Ectodermal cell (in vitro differentiated cells): ENCODE measurements at regions not wholly inside any gene's neighbourhood (a gene's known extent, or its start where the extent isn't known, plus 50 kb on each side); places are given as distances from the start of the nearest gene placed in this dataset.

Experiments used
- H3K27ac ChIP-seq: 2 replicates; pipeline ENCODE4 v1.7.0; 2013; ENCODE audit warnings: mild to moderate bottlenecking, low read depth, low read length; ENCODE audit not compliant: insufficient read depth, poor library complexity, severe bottlenecking
- H3K27me3 ChIP-seq: 2 replicates; pipeline ENCODE4 v1.7.0; 2013; ENCODE audit warnings: mild to moderate bottlenecking, low read length; ENCODE audit not compliant: insufficient read depth, control insufficient read depth, poor library complexity, severe bottlenecking
- H3K36me3 ChIP-seq: one replicate; pipeline ENCODE4 v1.7.0; 2013; ENCODE audit warnings: low read length; ENCODE audit not compliant: control insufficient read depth, insufficient read depth
- H3K4me1 ChIP-seq: one replicate; pipeline ENCODE4 v1.7.0; 2013; ENCODE audit warnings: low read length; ENCODE audit not compliant: control insufficient read depth, insufficient read depth
- H3K4me3 ChIP-seq: 2 replicates; pipeline ENCODE4 v1.7.0; 2013; ENCODE audit warnings: low read depth, low read length, control low read depth; ENCODE audit not compliant: insufficient read depth
- H3K9me3 ChIP-seq: 2 replicates; pipeline ENCODE4 v1.7.0; 2013; ENCODE audit warnings: mild to moderate bottlenecking, low read length, moderate library complexity; ENCODE audit not compliant: control insufficient read depth
- WGBS, 2 experiments: methylation state at CpG; one replicate each; pipeline ENCODE4 v1.1.7; 2013; ENCODE audit warnings: missing lambda C conversion rate in 2 of 2; 5-methylcytosine and 5-hydroxymethylcytosine counted together

- no peaks in the 10 kb centered on the region for H3K27me3 ChIP-seq
- H3K4me3 ChIP-seq: no peak overlapping the region
- no peak overlapping the region for H3K27ac ChIP-seq
- H3K4me1 ChIP-seq: no peaks in the 10 kb centered on the region
- H3K9me3 ChIP-seq: no peaks in the 10 kb centered on the region
- no peaks in the 10 kb centered on the region for H3K36me3 ChIP-seq
- WGBS, 2 experiments: 90 to 95% methylated on average over 6 of the region's 6 CpGs
These were observed 89.8 kb upstream of the PCBD1 start for GRCh38 chr10:70978181-70978580.

GRCh38 chr10:70978816-70979480 is 90.6 kb upstream of the PCBD1 start:
- H3K36me3 ChIP-seq: no peaks in the 10 kb centered on the region
- H3K9me3 ChIP-seq: no peaks in the 10 kb centered on the region
- no peaks in the 10 kb centered on the region for H3K4me1 ChIP-seq
- WGBS, 2 experiments: 93% methylated on average over 8 of the region's 8 CpGs
- H3K27ac ChIP-seq: no peak overlapping the region
- no peaks in the 10 kb centered on the region for H3K27me3 ChIP-seq
- no peak overlapping the region for H3K4me3 ChIP-seq

GRCh38 chr10:70980687-70981086 is 92.3 kb upstream of the PCBD1 start:
- Histone ChIP-seq H3K4me1 (no peaks in the 10 kb centered on the region), H3K27me3 (no peaks in the 10 kb centered on the region), H3K36me3 (no peaks in the 10 kb centered on the region), H3K27ac (no peak overlapping the region), H3K9me3 (no peaks in the 10 kb centered on the region), H3K4me3 (no peak overlapping the region)
- 95 to 97% methylated on average over 2 of the region's 2 CpGs for WGBS, 2 experiments

GRCh38 chr10:70981171-70981836 is 92.9 kb upstream of the PCBD1 start:
- no peaks in the 10 kb centered on the region for H3K4me1 ChIP-seq
- no peaks in the 10 kb centered on the region for H3K27me3 ChIP-seq
- H3K27ac ChIP-seq: no peak overlapping the region
- no peaks in the 10 kb centered on the region for H3K36me3 ChIP-seq
- H3K4me3 ChIP-seq: no peak overlapping the region
- WGBS, 2 experiments: 85 to 87% methylated on average over 7 of the region's 7 CpGs
- no peaks in the 10 kb centered on the region for H3K9me3 ChIP-seq

- 92 to 93% methylated on average over 6 of the region's 6 CpGs for WGBS, 2 experiments
- H3K4me3 ChIP-seq: no peak overlapping the region
- H3K27ac ChIP-seq: no peak overlapping the region
- no peaks in the 10 kb centered on the region for H3K36me3 ChIP-seq
- no peaks in the 10 kb centered on the region for H3K4me1 ChIP-seq
- H3K9me3 ChIP-seq: no peaks in the 10 kb centered on the region
- H3K27me3 ChIP-seq: no peaks in the 10 kb centered on the region
These were observed 93.6 kb upstream of the PCBD1 start for GRCh38 chr10:70981936-70982335.

GRCh38 chr10:70982443-70982842 is 94.1 kb upstream of the PCBD1 start:
- Histone ChIP-seq H3K36me3 (no peaks in the 10 kb centered on the region), H3K9me3 (no peaks in the 10 kb centered on the region), H3K27ac (no peak overlapping the region), H3K4me1 (no peaks in the 10 kb centered on the region), H3K27me3 (no peaks in the 10 kb centered on the region), H3K4me3 (no peak overlapping the region)
- 92 to 97% methylated on average over 3 of the region's 3 CpGs for WGBS, 2 experiments

- Histone ChIP-seq H3K27ac (no peak overlapping the region), H3K4me3 (no peak overlapping the region), H3K4me1 (no peaks in the 10 kb centered on the region), H3K9me3 (no peaks in the 10 kb centered on the region), H3K36me3 (no peaks in the 10 kb centered on the region), H3K27me3 (no peaks in the 10 kb centered on the region)
- 81 to 85% methylated on average over 8 of the region's 8 CpGs for WGBS, 2 experiments
These were observed 96.8 kb upstream of the PCBD1 start for GRCh38 chr10:70984986-70985722.

GRCh38 chr10:70985824-70986622 is 97.7 kb upstream of the PCBD1 start:
- Histone ChIP-seq H3K27me3 (no peaks in the 10 kb centered on the region), H3K9me3 (no peaks in the 10 kb centered on the region), H3K4me3 (no peak overlapping the region), H3K36me3 (no peaks in the 10 kb centered on the region), H3K4me1 (no peaks in the 10 kb centered on the region), H3K27ac (no peak overlapping the region)
- WGBS, 2 experiments: 81% methylated on average over 13 of the region's 13 CpGs

- no peak overlapping the region for H3K4me3 ChIP-seq
- H3K4me1 ChIP-seq: no peaks in the 10 kb centered on the region
- 94 to 96% methylated on average over 6 of the region's 7 CpGs for WGBS, 2 experiments
- H3K9me3 ChIP-seq: no peaks in the 10 kb centered on the region
- no peak overlapping the region for H3K27ac ChIP-seq
- no peaks in the 10 kb centered on the region for H3K27me3 ChIP-seq
- no peaks in the 10 kb centered on the region for H3K36me3 ChIP-seq
These were observed 98.2 kb upstream of the PCBD1 start for GRCh38 chr10:70986623-70986950.
